ENCODE measurements at regions not wholly inside any gene's neighbourhood (a gene's known extent, or its start where the extent isn't known, plus 50 kb on each side); places are given as distances from the start of the nearest gene placed in this dataset.

DNA sequence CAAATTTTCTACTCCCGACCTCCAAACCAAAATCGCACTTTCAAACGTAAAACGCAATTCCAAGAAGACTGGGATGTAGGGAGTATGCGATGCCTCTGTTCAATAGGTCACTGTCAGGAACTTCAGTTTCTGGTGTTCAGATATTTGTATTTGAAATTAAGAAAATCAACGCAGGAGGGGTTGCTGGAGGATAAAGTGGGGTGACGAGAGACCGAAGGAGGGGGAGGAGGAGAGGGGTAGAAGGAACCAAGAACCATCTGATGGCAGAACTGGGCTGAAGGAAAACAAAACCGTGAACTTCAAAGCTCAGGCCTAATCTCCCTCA, 293.8 kb upstream of the NFE2L3 start:
- CTCF ChIA-PET: interaction anchor here (0.7 kb wide), 1 partner anchor 9 kb away, joined by 3 read pairs; no protein-coding TSS in a partner anchor
- TF ChIP-seq, protein P1, sequence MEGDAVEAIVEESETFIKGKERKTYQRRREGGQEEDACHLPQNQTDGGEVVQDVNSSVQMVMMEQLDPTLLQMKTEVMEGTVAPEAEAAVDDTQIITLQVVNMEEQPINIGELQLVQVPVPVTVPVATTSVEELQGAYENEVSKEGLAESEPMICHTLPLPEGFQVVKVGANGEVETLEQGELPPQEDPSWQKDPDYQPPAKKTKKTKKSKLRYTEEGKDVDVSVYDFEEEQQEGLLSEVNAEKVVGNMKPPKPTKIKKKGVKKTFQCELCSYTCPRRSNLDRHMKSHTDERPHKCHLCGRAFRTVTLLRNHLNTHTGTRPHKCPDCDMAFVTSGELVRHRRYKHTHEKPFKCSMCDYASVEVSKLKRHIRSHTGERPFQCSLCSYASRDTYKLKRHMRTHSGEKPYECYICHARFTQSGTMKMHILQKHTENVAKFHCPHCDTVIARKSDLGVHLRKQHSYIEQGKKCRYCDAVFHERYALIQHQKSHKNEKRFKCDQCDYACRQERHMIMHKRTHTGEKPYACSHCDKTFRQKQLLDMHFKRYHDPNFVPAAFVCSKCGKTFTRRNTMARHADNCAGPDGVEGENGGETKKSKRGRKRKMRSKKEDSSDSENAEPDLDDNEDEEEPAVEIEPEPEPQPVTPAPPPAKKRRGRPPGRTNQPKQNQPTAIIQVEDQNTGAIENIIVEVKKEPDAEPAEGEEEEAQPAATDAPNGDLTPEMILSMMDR (IDR thresholded peaks at IDR 0.05; ENCODE audit: insufficient read depth, low read length, missing control alignments): no peak
- H3K4me3 ChIP-seq (ENCODE audit: low read depth, low read length): no peak overlapping the region
- DNase-seq (ENCODE audit: low read depth, low spot score): no peak
- POLR2A ChIA-PET: no interaction called here

DNA sequence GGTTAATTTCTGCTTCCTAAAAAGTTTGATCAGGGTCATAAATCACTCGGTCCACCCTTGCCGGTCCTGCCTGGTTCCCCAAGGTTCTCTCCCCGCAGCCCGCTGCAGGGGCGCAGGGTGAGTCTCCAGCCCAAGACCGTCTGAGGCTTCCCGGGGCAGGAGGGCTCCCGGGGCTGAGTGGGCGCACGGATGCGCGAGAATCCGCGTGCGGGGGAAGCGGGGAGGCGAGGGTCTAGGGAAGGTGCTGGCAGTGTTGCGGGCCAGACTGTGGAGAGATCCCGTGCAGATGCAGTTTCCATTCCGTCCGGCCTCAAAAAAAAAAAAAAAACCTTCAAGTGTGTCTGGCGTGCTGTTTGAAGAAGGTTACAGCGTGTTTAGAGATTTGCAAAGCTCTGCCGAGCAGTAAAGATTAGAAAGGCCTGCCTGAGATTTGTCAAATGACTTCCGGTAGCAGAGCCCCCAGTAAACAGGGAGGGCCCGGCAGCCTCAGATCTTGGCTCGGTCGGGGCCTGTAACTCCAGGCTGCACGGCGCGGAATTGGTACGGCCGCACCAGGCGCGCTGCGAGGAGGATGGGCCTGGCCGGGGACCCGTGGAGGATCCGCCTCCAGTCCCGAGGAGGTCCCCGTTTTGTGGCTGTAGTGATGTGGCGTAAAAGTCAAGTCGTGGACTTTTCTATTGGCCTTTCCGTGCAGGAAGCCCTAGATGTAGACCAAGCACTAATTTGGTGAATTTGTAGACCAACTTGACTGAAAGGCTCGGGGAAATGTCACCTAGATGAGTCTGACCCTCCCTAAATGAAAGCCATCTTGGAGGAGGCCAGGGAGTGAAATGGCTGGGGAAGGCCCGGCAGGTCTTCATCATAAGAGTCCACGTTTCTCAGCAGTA, 293.2 kb upstream of the NFE2L3 start:
- CTCF ChIA-PET: interaction anchor here (0.7 kb wide), 1 partner anchor 10 kb away, joined by 3 read pairs; no protein-coding TSS in a partner anchor
- no peak for DNase-seq (ENCODE audit: low read depth, low spot score)
- no peak overlapping the region for H3K4me3 ChIP-seq (ENCODE audit: low read depth, low read length)
- POLR2A ChIA-PET: no interaction called here
- TF ChIP-seq, protein P1 (IDR thresholded peaks at IDR 0.05; ENCODE audit: insufficient read depth, low read length, missing control alignments): no peak

GRCh38 chr7:25859412-25860274, 292.4 kb upstream of the NFE2L3 start:
- POLR2A ChIA-PET: no interaction called here
- TF ChIP-seq, protein P1 (IDR thresholded peaks at IDR 0.05; ENCODE audit: insufficient read depth, low read length, missing control alignments): no peak
- no peak for DNase-seq (ENCODE audit: low read depth, low spot score)
- no peak overlapping the region for H3K4me3 ChIP-seq (ENCODE audit: low read depth, low read length)
- CTCF ChIA-PET: no interaction called here

- peak overlapping the region; percentile 26 for H3K4me3 ChIP-seq (ENCODE audit: low read depth, low read length)
- POLR2A ChIA-PET: interaction anchor here (0.7 to 2.0 kb wide), 2 partner anchors 337 to 340 kb away, joined by 3 to 18 read pairs; partner anchors contain the start of genes CBX3 and HNRNPA2B1
- TF ChIP-seq, protein P1 (IDR thresholded peaks at IDR 0.05; ENCODE audit: insufficient read depth, low read length, missing control alignments): no peak
- DNase-seq (ENCODE audit: low read depth, low spot score): no peak
- CTCF ChIA-PET: interaction anchor here (1.1 to 2.7 kb wide), 2 partner anchors 9 to 601 kb away, joined by 4 to 12 read pairs; no protein-coding TSS in a partner anchor
Measured at GRCh38 chr7:25860275-25861163, 291.5 kb upstream of the NFE2L3 start.

- ChIA-PET CTCF (interaction anchor here (1.1 to 2.7 kb wide), 2 partner anchors 9 to 601 kb away, joined by 4 to 12 read pairs; no protein-coding TSS in a partner anchor), POLR2A (interaction anchor here (0.7 to 2.0 kb wide), 3 partner anchors 336 to 1307 kb away, joined by 3 to 18 read pairs (median 5); partner anchors contain the start of genes CBX3 and HNRNPA2B1)
- TF ChIP-seq, protein P1 (IDR thresholded peaks at IDR 0.05; ENCODE audit: insufficient read depth, low read length, missing control alignments): no peak
- no peak for DNase-seq (ENCODE audit: low read depth, low spot score)
- no peak overlapping the region for H3K4me3 ChIP-seq (ENCODE audit: low read depth, low read length)
Measured at GRCh38 chr7:25861164-25861496, 290.9 kb upstream of the NFE2L3 start.

Data from AG04449 (cell line).